Cardiac fibroblast (primary cell): ENCODE measurements at regions not wholly inside any gene's neighbourhood (a gene's known extent, or its start where the extent isn't known, plus 50 kb on each side); places are given as distances from the start of the nearest gene placed in this dataset.
"Not testable (repeated sequence)": the region's sequence is repeated elsewhere in the genome, so short reads cannot be mapped to it uniquely, and the experiment has no call there.

Experiments used
- DNase-seq, 2 donors: peaks; one replicate each; pipeline versions ENCODE4 v3.0.0 to v3.0.0-alpha.2; 2010; ENCODE audit warnings: low read depth in 2 of 2
- H3K4me3 ChIP-seq, 2 donors: replicated peaks in 1 of 2; 1 replicate in 1 of 2; 2 replicates in 1 of 2; pipeline ENCODE4 v1.5.1; 2011; ENCODE audit warnings: low read depth in 2 of 2, low read length in 2 of 2, mild to moderate bottlenecking in 2 of 2, moderate library complexity in 1 of 2
- CTCF ChIP-seq: IDR thresholded peaks from one replicate; pipeline ENCODE4 v1.5.1; 2011; ENCODE audit warnings: low read depth, mild to moderate bottlenecking, low read length, inconsistent platforms

- no peak overlapping the region for H3K4me3 ChIP-seq
- peak in 1 of 2 donors; percentile 30 for DNase-seq
- no peak for TF ChIP-seq CTCF
Observed at GRCh38 chr2:18268400-18268799, 292.1 kb downstream of the RDH14 start.

GRCh38 chr2:18267501-18267900, 293.0 kb downstream of the RDH14 start:
- DNase-seq: no peak
- no peak for TF ChIP-seq CTCF

GRCh38 chr2:18266699-18267098, 293.8 kb downstream of the RDH14 start:
- H3K4me3 ChIP-seq, DNase-seq: not testable (repeated sequence)

More at GRCh38 chr2:18267501-18267900, 293.0 kb downstream of the RDH14 start:
- H3K4me3 ChIP-seq: no peak overlapping the region

- no peak for DNase-seq
- TF ChIP-seq CTCF: peak; percentile 38
- no peak overlapping the region for H3K4me3 ChIP-seq
Observed at GRCh38 chr2:18265614-18266586, 294.6 kb downstream of the RDH14 start.

GRCh38 chr2:18262601-18263000, 297.9 kb downstream of the RDH14 start:
- H3K4me3 ChIP-seq: no peak overlapping the region
- TF ChIP-seq CTCF: no peak
- DNase-seq: peak in 1 of 2 donors; percentile 19

- no peak overlapping the region for H3K4me3 ChIP-seq
- TF ChIP-seq CTCF: no peak
Observed at GRCh38 chr2:18253686-18254197, 306.7 kb downstream of the RDH14 start.

GRCh38 chr2:18251486-18251885, 309.0 kb downstream of the RDH14 start:
- TF ChIP-seq CTCF: no peak

More at GRCh38 chr2:18253686-18254197, 306.7 kb downstream of the RDH14 start:
- no peak for DNase-seq

More at GRCh38 chr2:18251486-18251885, 309.0 kb downstream of the RDH14 start:
- H3K4me3 ChIP-seq: no peak overlapping the region
- no peak for DNase-seq
